SIG-M5 treated with dmso at 0.1 percent for 504 hours (cell line): ENCODE measurements at regions not wholly inside any gene's neighbourhood (a gene's known extent, or its start where the extent isn't known, plus 50 kb on each side); places are given as distances from the start of the nearest gene placed in this dataset.
"Not testable (repeated sequence)": the region's sequence is repeated elsewhere in the genome, so short reads cannot be mapped to it uniquely, and the experiment has no call there.

Experiments
- DNase-seq: peaks from one replicate; lab custom pipeline; 2025; ENCODE audit not compliant: unreplicated experiment; lab: John Stamatoyannopoulos, UW

- DNase-seq: no peak
These were observed 140.9 kb downstream of the DLL1 start for GRCh38 chr6:170149681-170150589.

GRCh38 chr6:170148709-170149470, 142.0 kb downstream of the DLL1 start:
- DNase-seq: no peak

DNA sequence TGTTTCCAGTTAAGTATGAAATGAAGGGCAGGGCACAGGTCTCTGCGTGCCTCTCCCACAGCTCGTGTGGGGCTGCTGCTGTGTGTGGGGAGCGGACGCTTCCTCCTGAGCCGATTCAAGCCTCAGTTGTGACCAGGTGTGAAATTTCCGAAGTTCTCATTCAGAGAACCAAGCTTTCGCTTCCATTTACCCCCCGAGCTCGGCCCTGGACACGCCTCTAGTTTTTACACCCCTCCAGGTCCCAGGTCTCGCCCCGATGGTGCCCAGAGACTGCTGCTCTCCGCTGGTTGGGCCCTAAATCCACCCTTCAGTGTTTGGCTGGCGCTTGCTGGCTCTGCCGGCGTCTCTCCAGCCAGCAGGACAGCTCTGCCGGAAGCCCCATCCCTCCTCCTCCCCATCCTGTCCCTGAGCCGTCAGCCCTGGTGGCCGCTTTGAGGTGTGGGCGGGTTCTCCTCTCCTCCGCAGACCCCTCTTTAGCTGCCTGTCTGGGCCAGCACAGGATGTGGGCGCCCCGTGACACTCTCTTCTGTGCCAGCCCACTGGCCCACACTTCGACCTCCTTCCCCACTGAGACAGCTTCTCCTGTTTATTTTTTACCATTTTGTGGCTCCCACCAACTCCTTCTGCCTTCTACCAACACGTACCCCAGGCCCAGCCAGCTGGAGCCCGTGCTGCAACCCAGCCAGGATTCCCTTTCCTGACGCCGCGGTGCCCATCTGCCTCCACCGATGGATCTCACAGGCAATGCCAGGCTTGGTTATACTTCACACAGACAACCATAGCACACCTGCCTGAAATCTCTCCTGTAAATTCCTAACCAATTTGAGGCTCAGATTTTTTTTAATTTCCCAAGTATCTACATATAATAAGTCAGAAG, 142.8 kb downstream of the DLL1 start:
- DNase-seq: no peak

DNA sequence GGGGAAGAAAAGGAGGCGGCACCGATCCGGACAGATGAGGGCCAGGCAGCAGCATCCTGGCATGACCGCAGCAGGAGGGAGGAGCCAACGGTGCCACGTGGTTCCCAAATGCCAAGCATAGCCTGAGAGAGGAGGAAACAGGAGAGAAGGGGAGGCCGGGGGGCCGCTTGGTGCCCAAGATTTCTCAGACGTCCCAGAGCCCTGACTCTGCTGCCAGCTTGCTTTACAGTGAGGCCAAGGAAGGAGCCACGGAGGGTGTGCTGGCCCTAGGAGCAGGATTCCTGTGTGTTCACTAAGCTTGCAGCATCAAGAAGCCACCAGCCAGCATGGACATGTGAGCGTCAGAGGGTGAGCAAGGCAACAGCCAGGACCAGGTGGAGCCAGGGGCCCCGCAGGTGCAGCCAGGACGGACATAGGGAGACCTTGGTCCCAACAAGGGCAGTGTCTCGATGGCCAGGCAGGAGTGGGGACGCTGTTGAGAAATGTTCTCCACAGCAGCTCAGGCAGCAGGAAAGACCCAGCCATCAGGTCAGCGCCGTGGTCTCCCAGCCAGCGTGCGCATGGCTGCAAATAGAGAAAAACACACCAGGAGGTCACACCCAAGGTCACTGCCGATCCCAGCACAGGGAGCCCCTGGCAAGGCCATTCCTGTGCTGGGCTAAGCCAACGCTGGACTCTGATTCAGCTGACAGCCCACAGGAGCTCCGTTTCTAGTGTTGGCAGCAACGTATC, 143.7 kb downstream of the DLL1 start:
- no peak for DNase-seq

- no peak for DNase-seq
These were observed 144.2 kb downstream of the DLL1 start for GRCh38 chr6:170146640-170147039.

DNA sequence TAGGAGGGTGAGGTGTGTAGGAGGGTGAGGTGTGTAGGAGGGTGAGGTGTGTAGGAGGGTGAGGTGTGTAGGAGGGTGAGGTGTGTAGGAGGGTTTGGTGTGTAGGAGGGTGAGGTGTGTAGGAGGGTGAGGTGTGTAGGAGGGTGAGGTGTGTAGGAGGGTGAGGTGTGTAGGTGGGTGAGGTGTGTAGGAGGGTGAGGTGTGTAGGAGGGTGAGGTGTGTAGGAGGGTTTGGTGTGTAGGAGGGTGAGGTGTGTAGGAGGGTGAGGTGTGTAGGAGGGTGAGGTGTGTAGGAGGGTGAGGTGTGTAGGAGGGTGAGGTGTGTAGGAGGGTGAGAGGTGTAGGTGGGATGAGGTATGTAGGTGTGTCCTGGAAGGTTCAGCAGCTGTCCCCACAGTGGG, 144.7 kb downstream of the DLL1 start:
- DNase-seq: not testable (repeated sequence)

DNA sequence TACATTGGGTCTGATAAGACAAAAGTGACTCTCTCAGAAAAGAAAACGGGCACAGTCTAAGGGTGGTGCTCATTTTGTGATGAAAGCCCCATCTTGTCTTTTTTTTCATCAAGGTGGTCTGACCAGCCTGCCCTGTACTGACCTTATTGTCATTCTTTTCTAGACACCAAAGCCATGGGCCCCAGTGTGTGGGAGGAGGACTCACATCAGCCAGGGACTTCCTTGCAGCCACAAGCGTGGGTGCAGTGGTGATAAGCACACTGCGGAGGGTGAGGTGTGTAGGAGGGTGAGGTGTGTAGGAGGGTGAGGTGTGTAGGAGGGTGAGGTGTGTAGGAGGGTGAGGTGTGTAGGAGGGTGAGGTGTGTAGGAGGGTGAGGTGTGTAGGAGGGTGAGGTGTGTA, 145.2 kb downstream of the DLL1 start:
- DNase-seq: not testable (repeated sequence)

- DNase-seq: no peak
These were observed 145.6 kb downstream of the DLL1 start for GRCh38 chr6:170145272-170145592.

GRCh38 chr6:170144571-170145271, 146.2 kb downstream of the DLL1 start:
- DNase-seq: no peak

DNA sequence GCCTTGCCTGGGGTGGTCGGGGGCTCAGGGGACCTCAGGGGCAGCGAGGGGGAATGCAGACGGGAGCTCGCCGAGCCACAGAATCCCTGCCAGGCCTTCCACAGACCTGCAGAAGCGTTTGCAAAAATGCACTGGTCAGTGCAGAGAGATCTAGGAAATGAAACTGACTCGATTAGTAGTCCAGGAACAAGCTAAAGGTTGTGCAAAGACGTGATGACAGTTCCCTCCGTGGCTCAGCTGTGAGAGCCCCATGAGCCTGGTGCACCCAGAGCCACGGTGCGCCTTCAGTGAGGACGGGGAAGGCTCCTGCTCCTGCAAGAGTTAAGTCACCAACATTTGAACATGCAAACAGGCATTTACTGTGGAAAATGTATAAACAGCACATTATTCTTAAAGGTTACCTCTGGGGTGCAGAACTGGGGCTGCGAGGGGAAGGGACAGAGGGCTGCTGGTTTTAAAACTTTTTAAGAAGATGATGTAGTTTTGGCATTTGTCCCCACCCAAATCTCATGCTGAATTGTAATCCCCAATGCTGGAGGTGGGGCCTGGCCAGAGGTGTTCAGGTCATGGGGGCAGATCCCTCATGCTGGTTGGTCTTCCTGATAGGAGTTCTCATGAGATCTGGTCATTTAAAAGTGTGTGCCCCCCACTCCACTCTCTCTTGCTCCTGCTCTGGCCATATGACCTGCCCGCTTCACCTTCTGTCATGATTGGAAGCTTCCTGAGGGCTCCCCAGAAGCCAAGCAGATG, 147.3 kb downstream of the DLL1 start:
- no peak for DNase-seq

DNA sequence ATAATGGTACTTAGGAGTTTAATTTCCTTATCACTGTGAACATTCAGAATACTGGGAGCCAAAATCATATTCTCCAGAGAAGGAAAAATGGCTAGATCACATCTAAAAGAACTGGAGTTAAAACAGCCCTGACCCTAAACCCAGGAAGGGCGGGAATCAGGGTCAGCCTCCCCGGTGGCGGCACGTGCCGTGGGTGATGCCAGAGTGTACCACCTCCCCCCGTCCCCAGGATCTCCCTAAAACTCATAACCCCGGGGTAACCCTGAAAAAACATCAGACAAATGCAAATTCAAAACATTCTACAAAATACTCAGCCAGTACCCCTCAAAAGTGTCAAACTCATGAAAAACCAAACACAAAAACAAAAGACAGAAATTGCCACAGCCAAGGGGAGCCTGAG, 148.3 kb downstream of the DLL1 start:
- no peak for DNase-seq

GRCh38 chr6:170141061-170141460, 149.8 kb downstream of the DLL1 start:
- not testable (repeated sequence) for DNase-seq

DNA sequence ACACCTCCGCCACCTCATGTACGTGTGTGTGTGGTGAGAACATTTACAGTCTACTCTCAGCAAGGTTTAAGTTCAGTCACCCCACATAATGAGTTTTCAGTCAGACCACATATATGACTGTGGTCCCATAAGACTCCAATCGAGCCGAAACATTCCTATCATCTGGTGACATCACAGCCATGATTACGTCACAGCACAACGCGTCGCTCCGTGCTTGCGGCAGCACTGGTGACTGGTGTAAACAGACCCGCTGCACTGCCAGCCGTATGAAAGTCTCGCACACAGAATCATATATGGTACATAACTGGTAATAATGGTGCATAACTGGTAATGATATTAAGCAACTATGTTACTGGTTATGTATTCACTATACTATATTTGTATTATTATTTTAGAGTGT, 150.7 kb downstream of the DLL1 start:
- no peak for DNase-seq

DNA sequence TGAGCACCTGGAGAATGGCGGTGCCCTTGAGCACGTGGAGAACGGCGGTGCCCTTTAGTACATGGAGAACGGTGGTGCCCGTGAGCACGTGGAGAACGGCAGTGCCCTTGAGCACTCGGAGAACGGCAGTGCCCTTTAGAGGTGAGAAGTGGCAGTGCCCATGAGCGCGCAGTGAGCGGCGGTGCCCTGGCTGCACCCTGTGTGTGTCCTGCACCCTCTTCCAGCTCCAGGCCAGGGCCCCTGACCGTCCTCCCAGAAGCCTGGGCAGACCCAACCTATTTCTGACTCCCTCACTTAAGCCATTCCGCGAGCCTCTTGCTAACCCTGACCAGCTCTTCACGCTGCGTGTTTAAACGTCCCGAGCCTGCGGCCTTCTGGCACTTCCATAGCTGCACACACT, 151.3 kb downstream of the DLL1 start:
- DNase-seq: no peak

GRCh38 chr6:170139046-170139445, 151.8 kb downstream of the DLL1 start:
- DNase-seq: not testable (repeated sequence)

- DNase-seq: no peak
These were observed 152.7 kb downstream of the DLL1 start for GRCh38 chr6:170137911-170138910.

DNA sequence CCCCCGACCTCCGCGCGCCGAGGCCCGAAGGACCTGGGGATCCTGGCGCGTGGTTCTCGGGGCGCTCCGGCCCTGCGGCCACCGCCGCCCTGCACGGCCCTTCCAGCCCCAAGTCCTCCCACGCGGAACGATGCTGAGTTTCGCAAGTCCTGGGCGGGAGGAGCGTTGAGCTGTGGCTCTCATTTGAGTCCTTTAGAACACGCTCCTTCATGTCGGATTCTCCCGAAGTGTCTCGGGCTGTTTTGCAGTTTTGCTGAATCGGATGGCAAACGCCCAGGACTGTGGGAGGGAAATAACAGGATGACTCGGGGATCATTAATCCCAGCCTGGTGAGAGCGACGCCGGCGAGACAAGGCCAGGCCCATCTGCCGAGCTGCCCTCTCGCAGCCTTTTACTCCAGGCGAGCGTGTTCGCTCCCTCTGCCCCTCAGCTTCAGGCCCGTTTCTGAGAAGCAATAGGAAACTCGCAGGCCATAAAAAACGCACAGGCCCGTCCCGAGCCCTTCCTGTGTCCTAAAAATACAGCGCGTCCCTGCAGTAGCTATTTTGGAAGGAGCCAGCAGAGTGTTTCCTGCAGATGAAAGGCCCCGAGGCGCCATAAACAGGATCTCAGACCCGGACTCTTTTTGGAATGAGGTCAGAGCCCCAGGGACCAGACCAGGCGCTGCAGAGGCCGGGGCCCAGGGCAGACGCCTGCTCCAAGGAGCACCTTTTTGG, 153.5 kb downstream of the DLL1 start:
- no peak for DNase-seq
